Stimulated activated CD8-positive, alpha-beta memory T cell treated with anti-CD3 and anti-CD28 coated beads, Interleukin-4, amount 100 ng/mL, for 24 hours (primary cell): ENCODE measurements at regions not wholly inside any gene's neighbourhood (a gene's known extent, or its start where the extent isn't known, plus 50 kb on each side); places are given as distances from the start of the nearest gene placed in this dataset.

Experiments used
- DNase-seq: peaks from one replicate; pipeline ENCODE4 v3.0.0-alpha.2; 2020; ENCODE audit warnings: low read depth

DNA sequence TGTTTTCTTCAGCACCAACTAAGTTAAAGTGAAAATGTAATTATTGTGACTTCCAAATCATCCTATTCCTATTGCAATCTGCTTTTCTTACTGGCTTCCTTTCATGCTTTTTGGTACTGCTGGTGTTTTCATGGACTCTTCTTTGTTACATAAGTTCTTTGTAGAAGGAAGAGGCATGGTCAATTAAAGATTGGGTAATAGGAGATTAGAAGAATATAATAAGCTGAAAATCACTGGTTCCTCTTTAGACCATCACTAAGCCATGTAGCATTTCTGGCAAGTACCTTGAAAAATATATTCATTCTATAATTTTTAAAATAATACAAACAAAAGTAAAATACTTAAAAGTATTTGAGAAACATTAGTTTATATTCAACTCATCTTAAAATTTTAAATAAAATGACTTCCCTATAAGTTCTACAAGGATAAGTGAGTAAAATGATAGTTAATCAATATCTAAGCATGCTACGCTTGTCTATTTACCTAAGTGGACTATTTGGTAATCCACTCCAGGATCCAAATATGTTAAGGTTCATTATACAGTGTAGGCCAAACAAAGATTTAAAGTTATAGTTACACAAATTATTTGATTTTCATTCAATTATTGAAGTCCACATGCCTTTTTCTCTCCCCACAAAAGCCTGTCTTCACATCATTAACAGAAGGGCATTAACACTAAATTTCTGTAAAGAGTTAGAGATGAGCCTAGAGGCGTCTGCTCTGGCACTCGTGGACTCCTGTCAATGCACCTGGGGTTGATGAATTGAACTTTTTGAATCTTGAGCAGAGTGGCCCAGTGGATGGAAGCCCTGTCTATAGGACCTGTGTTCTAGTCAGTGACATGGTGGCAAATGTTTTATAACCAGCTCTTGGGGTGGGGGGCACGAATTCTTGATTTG is 408.1 kb downstream of the INHBA start:
- DNase-seq: no peak

DNA sequence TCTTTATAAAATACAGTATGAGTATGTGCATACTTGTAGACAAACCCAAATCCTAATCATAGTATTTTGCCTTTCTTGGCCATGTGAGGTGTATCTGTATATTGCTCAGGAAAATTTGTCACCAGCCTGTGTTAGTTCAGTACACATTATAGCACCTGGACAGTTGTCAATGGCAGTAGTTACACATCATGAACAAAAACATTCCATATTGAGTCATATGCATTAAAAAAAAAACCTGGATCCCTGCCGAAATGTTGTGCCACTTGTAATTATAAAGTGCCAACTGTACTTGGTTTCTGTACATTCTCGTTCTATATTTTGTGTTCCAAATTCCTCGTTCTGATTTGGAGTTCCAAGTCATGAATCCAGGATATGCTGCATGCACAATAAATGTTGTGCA is 410.4 kb downstream of the INHBA start:
- no peak for DNase-seq

DNA sequence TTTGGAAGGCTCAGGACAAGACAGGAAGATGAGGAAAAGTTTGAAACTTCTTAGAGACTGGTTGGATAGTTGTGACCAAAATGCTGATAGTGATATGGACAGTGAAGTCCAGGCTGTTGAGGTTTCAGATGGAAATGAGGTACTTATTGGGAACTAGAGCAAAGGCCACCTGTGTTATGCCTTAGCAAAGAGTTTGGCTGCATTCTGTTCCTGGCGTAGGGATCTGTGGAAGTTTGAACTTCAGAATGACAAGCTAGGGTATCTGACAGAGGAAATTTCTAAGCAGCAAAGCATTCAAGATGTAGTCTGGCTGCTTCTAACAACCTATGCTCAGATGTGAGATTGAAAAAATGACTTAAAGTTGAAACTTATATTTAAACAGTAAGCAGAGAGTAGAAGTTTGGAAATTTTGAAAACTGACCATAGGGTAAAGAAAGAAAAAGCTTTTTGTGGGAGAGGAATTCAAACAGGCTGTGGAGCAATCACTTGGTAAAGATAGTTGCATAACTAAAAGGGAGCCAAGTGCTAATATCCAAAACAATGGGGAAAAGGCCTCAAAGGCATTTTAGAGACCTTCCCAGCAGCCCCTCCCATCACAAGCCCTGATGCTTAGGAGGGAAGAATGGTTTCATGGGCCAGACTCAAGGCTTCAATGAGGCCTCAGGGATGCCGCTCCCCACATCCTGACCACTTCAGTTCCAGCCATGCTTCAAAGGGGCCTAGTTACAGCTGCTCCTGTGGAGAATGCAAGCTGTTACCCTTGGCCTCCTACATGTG is 415.1 kb downstream of the INHBA start:
- DNase-seq: no peak

DNA sequence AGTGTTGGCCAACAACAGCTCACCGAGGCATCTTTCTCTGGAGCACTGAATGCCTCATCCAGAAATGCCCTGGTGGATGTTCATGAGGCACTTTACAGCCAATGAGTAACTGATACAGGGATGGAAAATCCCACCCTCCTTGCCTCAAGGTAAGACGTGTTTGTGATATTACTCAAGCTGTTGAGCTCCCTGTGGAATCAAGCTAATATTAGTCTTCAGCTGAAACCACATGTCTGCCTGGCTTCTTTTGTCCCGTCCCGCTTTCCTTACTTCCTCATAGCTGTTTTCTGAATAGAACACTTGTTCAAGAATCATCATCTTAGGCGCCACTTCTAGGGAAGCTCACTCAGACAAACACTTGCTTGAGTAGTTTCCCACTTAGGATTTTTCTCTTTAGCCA is 422.4 kb downstream of the INHBA start:
- DNase-seq: no peak

DNA sequence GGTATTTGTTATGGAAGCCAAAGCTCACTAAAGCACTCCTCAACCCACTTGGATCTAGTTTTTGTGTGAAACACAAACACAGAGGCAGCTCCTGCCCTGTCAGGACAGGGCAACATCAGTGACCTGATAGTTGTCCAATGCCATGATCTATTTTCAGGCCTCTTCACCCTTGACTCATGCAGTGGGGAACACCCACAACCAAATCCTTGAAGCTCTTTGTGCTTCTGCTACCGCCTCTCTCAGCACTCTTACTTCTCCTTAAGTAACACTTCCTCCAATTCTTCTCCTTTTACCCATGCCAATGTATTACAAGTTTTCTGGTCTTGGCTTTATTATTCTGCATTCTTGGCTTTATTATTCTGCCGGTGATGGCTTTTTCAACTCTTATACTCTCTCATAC is 425.3 kb downstream of the INHBA start:
- no peak for DNase-seq

DNA sequence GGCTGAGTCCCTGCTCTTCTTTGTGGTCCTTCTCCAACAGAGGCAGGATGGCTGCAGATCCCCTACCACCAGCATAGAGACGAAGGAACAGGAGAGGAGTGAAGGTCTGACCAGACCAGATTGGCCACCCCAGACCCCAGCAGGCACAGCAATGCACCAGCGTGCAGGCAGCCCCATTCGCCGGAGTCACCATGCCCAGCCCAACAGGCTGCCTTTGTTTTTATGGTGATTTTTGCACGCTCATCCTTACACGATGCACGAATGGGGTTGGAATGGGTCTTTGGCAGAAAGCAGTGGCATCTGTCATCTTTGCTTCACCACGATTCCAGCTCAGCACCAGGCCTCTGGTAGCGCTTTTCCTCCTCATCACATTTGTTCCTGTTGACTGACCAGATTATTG is 427.6 kb downstream of the INHBA start:
- DNase-seq: no peak

DNA sequence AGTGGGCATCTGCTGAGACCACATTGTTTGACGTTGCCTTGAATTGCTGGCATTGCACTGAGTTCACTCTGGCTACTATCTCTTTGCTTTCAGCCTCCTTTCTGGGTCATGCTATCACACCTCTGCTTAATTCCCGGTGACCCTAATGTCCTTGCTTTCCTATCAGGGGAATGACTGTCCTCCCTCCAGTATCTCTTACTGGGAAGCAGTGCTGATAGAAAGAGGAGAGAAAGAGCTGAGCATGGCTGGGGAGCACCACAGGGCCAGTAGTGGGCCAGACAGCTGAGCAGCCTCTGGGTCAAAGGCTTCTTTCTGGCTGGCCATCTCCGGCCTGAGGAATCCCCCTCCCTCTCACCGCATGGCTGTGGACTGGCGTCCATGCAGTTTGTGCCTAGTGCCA is 428.7 kb downstream of the INHBA start:
- DNase-seq: no peak

DNA sequence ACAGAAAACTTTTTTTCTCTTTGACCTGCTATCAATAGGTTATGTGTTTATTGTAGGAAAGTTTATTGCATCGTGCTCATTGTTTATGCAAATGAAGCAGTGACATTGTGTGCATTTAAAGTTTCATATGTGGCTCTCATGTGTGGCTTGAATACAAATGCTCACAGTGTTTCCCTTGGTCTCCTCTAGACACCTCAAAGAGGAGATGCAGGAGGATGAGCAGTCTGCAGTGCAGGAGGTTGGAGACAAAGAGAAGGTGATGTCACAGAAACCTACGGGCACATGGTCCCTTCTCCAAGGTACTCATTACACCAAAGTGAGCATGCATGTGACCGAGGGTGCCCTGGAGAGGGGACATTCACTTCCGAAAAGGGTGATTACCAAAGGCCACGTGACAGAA is 430.2 kb downstream of the INHBA start:
- DNase-seq: no peak

DNA sequence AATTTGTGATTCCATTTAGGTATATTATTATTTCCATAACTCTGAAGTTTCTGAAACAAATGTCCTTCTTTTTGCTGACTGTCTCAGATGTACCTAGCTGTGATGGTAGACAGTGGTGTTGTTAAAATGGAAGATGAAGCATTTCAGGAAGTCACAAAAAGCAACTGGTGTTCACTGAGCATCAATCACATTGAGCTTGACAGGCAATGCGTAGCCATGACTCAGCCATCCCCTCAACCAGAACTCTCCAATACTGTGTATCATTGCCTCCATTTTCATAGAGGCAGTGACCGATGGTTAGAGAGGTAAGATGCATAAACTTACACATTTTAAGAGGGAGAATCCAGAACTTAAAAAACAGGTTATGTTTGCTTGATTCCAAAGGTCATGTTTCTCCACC is 434.0 kb downstream of the INHBA start:
- no peak for DNase-seq

DNA sequence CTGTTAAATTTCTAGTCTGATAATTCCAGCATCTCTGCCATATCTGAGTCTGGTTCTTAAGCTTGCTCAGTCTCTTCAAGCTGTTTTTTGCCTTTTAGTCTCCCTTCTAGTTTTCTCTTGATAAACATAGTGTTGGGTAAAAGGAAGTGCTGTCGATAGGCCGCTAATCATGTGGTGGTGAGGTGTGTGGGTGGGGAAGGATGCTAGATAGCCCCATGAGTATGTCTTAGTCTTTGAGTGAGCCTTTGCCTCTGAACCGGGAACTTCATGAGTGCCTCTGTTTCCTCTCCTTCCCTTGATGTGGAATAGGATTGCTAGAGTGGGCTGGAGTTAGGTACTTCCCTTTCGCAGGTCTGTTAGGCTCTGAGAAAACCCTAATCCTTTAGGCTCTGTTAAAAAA is 441.8 kb downstream of the INHBA start:
- DNase-seq: no peak

DNA sequence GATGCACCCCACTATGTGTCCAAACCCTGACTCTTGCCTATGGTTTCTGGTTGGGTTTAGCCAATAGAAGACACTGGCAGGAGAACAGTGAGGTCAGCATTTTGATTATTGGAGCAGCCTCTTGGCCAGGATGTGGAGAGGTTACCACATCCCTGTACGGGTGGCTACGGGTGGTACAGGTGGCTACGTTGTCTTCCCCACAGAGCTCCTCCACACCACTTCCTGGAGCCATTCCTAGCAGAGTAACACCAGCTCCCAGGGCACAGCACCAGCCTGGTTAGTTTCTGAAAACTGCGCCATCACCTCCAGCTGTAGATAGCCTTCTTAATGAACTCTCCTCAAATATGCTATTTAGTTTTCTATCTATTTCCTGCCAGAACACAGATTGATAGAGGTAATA is 445.2 kb downstream of the INHBA start:
- no peak for DNase-seq

DNA sequence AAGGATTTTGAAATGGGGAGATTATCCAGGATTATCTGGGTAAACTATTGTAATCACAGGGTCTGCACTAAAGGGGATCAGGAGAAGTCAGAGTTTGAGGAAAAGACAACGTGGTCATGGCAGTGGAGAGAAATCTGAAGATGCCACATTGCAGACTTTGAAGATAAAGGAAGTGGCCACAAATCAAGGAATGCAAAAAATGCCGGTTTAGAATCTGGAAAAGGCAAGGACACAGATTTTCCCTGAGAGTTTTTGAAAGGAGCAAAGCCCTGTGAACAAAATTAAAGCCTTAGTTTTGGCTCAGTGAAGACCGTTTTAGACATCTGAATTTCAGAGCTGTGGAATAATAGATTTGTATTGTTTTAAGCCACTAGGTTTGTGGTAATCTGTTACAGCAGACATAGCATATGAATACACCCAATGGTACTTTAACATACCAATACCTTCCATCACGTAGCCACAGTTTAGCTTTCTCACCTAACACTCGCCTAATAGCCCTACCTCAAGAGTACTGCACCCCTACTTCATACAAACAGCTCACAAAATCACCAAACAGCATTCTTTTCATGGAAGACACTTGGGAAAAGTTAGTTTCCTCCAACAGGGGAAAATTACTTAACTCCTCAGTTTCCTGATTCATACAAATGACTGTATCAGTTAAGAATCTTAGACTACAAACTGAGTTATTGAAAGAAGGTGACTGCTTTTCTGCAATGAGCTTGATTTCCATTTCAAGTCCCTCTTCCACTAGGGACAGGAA is 446.5 kb downstream of the INHBA start:
- no peak for DNase-seq

DNA sequence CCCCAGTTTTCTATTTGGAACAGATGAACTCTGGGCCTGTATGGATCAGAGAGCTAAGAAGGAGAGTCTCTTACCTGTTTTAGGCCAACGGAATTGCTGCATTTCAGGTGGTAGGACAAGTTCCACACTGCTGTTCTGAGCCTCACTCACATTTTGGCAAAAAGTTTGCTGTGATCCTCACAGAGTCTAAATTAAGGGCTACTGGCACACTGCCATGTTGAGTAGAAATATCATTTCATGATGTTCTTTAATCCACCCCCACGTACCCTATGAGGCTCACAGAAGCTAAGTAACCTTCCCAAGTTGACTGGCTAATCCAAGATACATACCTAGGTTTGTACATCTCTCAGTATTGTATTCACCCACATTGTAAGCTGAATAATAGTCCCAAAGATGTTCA is 447.2 kb downstream of the INHBA start:
- no peak for DNase-seq

DNA sequence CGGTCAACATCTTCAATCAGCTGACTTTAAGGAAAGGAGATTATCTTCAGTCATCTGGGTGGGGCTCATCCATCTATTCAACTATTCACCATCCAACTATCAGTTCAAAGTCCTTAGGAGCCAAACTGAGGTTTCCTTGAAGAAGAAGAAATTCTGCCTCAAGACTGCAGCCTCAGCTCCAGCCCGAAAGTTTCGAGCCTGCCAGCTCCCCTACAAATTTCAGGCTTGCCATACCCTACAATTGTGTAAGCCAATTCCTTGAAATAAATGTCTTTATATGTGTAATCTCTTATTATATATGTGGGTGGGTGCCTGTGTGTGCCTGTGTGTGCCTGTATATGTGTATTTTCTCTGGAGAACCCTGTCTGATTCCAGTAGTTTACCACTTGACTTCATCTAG is 447.8 kb downstream of the INHBA start:
- no peak for DNase-seq

DNA sequence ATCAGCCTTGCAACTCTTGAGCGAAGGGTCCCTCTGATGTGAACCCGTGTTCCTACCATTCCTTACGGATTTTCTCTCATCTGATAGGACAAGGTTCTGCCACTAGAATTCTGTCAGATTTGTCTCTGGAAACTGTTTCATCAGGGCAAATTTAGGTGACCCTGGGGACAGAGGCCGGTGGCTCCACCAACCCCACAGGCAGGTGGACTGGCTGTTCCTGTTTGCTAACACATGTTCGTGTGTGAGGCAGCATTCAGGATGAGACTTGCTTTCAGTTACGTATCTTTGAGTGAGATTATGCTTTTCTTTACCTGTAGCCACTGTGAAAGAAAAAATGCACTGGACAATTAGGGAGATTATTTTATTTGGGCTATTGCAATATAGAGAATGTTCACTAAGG is 449.9 kb downstream of the INHBA start:
- no peak for DNase-seq

DNA sequence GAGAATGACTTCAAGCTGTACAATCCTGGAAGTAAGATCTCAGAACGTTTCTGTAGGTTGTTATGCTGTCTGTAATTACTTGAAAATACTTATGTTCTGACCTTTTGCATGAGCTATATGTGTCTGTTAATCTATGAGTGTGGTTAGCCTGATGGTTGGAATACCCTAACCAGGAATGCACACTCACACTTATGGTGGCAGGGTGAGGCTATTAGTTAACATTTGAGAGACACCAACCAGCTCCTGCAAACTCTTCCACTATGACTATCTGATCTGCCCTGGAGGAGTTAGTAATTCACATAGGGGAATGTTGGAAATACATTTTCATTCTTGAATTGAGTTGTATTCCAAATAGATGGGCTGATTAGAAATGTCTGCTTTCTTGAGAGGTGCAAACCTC is 450.3 kb downstream of the INHBA start:
- DNase-seq: no peak

DNA sequence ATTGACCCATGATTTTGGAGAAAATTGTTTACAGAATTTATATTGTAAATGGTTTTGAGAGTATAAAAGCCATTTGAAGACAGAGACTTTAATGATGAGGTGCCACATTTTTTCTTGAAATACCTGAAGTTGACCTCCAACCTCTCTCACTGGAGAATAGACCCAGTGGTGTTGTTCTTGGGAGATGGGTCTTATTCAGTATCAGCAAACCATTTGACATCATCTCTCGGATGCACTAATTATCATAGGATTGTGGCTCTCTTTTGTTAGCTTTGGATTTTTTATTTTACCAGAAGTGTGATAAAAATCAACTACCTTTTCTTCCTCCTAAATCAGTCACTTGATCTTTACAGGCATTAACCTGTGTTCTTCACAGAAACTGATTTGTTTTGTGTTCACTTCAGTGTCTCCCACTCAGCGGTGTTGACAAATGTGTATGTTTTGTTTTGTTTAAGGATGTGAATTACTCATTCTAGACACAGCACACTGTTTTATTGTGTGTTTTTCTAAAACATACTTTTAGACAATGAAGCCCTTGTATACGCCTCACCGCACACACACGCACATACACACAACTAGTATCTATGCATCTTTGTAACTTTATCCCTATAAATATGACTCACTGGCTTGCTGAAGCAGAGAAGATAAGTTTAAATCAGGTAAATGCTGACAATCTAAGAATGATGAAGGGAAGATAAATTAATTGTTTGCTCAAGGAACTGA is 455.6 kb downstream of the INHBA start:
- DNase-seq: no peak

DNA sequence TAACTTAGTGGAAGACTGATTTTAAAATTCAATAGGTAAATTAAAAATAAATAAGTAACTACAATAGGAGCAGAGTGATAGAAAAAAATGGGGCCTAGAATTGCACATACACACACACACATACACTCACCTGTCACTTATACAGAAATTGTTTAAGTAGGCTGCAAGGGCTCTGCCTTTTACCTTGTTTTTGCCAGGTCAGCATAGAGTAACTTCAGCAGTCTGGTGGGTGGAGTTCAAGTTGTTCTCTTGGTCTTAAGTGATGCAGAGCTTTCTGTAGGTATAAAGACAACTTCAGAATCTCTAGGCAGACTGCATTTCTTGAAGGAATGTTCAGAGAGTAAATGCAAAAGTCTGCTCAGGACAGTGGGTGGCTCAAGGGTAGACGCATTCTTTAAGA is 457.0 kb downstream of the INHBA start:
- no peak for DNase-seq

DNA sequence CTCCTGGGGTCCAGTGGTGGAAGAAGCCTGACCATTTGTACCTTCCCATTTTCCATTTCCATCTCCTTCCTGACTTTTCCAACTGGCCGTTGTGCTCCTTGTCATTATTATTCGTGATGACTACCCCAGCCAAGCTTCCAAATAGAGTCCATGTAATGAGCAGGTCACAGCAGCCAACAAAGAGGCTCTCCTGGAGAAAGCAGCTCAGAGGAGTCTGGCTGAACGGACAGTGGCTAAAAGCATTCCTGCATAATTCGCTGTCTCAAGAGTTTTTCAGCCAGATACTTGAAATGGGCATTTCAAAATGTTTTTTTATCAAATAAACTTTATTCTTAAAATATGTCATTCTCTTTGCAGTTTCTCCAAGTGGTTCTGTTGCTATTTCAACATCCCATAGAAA is 458.6 kb downstream of the INHBA start:
- no peak for DNase-seq

DNA sequence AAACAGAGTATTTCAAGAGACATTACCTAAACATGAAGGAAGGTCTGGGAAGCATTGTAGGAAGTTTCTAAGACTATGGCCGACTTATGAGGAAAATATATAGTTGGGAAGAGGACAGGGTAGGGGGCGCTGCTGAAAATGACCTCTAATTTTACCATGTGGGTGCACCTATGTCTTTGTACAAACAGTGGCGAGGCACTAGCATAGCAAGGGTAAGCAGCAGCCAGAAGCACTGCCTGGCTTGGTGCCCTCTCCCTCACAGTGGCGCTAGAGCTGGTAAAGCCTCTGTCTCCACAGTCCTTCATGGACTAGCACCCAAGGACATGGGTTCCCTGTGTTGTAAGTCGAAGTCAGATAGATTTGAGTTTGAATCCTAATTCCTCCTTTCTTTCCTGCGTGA is 461.2 kb downstream of the INHBA start:
- no peak for DNase-seq

DNA sequence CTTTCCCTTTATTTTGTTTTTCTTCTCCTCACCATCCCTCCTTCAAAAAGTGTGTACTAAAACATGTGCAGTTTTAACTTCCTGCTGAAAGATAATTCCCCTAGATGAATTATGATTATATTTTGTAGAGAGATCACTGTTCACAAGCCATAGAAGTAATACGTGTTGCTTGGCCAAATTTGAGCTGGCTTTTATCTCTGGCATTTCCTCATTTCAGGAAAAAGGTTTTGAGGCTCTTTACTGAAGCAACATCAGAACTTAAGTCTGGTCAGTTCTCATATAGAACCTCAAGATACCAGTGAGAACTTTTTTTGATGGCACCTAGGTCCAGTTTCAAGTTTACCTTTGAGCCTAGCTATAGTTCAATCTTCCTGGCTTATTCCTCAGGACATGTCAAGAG is 463.3 kb downstream of the INHBA start:
- DNase-seq: no peak

DNA sequence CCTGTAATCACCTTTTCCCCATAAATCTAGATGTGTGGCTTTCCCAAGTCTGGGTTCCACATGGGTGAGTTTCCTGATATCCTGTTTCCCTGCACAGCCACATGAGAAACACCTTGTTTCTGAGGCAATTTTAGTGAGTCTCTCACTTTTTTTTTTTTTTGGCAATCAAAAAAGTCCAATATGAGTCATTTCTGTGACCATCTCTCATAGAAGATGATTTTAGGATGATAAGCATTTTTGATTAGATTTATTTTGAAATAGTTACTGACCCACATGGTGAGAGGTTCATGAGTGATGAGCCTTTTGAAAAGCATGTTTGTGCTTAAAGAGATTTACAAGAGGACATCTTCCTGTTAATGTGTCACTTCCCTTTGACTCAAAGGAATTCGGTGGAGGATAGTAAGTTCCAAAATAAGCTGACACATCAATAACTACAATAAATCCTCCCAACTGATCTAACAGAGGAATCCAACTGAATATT is 464.0 kb downstream of the INHBA start:
- DNase-seq: no peak
